Prostate gland (tissue), 2 donors: ENCODE measurements at regions not wholly inside any gene's neighbourhood (a gene's known extent, or its start where the extent isn't known, plus 50 kb on each side); places are given as distances from the start of the nearest gene placed in this dataset.
"Not testable (repeated sequence)": the region's sequence is repeated elsewhere in the genome, so short reads cannot be mapped to it uniquely, and the experiment has no call there.

ENCODE experiments used
- DNase-seq: peaks from one replicate; pipeline ENCODE4 v3.0.0-alpha.2; 2019; ENCODE audit warnings: low spot score
- H3K27ac ChIP-seq, 2 donors: fragments of 200-600 bp; sonication (generic); 2 replicates each; pipeline ENCODE4 v1.5.1; 2017 to 2019
- H3K27me3 ChIP-seq: fragments of 200-600 bp; sonication (generic); replicated peaks from 2 replicates; pipeline ENCODE4 v1.5.1; 2019; ENCODE audit not compliant: insufficient read depth
- H3K36me3 ChIP-seq, 2 donors: fragments of 200-600 bp; sonication (generic); 1 replicate in 1 of 2; 2 replicates in 1 of 2; pipeline versions ENCODE4 v1.5.1 to v1.8.1; 2017 to 2019
- H3K4me1 ChIP-seq: fragments of 200-600 bp; sonication (generic); replicated peaks from 2 replicates; pipeline ENCODE4 v1.5.1; 2019
- H3K4me3 ChIP-seq, 2 donors: fragments of 200-600 bp; sonication (generic); 2 replicates each; pipeline ENCODE4 v1.5.1; 2017 to 2019
- H3K9me3 ChIP-seq: fragments of 200-600 bp; sonication (generic); 2 replicates; pipeline ENCODE4 v1.5.1; 2017
- CTCF ChIP-seq, 4 experiments: fragments of 200-600 bp in 2 of 4; fragments of 450-650 bp in 2 of 4; sonication (generic) in 2 of 4; IDR thresholded peaks; 1 replicate in 3 of 4; 2 replicates in 1 of 4; pipeline ENCODE4 v1.5.1; 2016 to 2019; ENCODE audit warnings: antibody characterized with exemption in 4 of 4, mild to moderate bottlenecking in 2 of 4, moderate library complexity in 2 of 4
- POLR2A ChIP-seq: fragments of 450-650 bp; IDR thresholded peaks from one replicate; pipeline ENCODE4 v1.6.1; 2016; ENCODE audit warnings: antibody characterized with exemption, mild to moderate bottlenecking
- POLR2AphosphoS5 ChIP-seq: sonication (generic); formaldehyde crosslinking; IDR thresholded peaks from one replicate; pipeline ENCODE4 v1.6.1; 2017; ENCODE audit warnings: antibody characterized with exemption
- WGBS: methylation state at CpG from one replicate; pipeline ENCODE4 v1.1.5; 2018; 5-methylcytosine and 5-hydroxymethylcytosine counted together
- intact Hi-C: fragments of 100-400 bp; cut with DNase I; formaldehyde crosslinking; loops from one replicate; pipeline ENCODE4 v1.14.2; 2022

DNA sequence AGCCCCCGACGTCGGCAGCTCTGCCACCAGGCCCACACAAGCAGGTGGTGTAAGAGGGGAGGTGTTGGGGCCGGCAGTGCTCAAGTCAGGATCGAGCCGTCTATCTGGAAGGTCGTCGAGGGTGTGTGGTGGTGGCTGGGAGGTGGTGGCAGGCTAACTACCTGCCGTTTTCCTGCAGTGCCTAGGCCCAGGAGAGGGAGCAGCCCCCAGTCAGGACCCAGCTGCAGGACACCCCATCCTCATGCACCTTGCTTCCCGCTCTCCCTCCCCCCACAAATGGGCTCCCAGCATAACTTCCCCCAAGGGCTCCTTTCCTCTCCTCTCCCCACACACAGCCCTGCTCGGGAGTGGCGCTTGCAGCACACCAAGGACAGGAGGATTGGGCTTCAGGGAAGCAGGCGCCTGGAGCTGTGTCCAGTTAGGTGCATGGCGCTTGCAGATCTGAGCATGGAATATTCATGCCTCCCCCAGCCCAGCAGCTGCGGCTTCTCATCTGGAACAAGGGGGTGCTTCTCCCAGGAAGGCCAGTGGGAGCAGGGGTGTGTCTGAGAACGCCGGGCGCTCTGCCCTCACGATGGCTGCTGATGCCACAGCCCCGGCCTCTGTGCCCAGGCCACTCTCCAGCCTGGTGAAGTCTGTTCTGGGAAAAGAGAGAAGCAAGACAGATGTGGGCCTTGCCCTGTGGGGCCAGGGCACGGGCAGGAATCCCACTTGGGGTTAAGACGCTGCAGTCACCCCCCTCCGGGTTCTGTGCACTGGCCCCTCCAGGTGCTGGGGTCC lies 127.7 kb downstream of the IGLL1 start:
- H3K9me3 ChIP-seq, result no peaks in the 10 kb centered on the region
- no peak overlapping the region for H3K27ac ChIP-seq
- no peaks in the 10 kb centered on the region for H3K4me1 ChIP-seq
- H3K36me3 ChIP-seq, result no peaks in the 10 kb centered on the region
- H3K27me3 ChIP-seq, result no peaks in the 10 kb centered on the region
- DNase-seq, result no peak
- 77% methylated on average over 21 of the region's 23 CpGs for WGBS
- intact Hi-C loops, result no loop called here
- H3K4me3 ChIP-seq, result no peak overlapping the region
- TF ChIP-seq POLR2A, result no peak
- TF ChIP-seq POLR2AphosphoS5, result no peak
- no peak for TF ChIP-seq CTCF (IDR thresholded peaks at IDR 0.05)

DNA sequence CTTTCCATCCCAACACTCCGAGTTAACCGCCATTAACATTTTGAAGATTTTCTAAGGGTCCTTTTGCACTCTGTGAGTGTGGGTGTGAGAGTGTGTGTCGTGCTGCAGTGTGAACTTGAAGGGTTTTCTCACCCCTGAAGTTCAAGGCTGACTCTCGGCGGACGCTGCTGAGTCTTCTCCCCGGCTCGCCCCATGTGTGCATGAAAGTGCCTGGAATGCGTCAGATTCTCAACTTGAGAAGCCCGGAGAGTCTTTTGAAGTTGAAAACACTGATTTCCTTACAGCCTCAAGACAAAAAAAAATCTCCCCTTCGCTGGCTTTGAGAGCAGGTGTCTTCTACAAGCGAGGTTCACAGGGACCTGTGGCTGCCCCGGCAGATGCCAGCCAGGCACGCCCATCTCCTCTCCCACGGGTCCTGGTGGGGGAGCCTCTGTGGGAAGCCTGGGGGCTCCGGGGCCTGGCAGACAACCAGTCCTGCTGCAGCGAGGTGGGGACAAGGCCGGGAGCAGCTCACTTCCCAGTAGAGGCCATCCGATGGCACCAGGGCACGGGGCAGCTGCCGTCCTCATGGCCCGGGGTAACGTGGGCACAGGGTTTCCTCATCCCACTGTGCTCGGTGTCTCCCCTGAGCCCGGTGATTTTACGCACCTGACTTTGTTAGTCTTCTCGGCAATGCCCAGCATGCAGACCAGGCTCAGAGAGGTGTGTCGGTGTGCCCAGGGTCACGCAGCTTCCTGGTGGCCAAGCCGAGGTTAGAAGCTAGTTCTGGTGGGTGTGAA lies 128.4 kb downstream of the IGLL1 start:
- H3K27me3 ChIP-seq, H3K36me3 ChIP-seq, H3K4me3 ChIP-seq, DNase-seq, H3K27ac ChIP-seq, H3K4me1 ChIP-seq, intact Hi-C loops, H3K9me3 ChIP-seq: not testable (repeated sequence)
- 70% methylated on average over 30 of the region's 30 CpGs for WGBS

GRCh38 chr22:23450821-23451220 lies 129.3 kb downstream of the IGLL1 start:
- H3K27ac ChIP-seq, H3K4me3 ChIP-seq, H3K27me3 ChIP-seq, DNase-seq, H3K36me3 ChIP-seq, H3K4me1 ChIP-seq, intact Hi-C loops, H3K9me3 ChIP-seq: not testable (repeated sequence)
- WGBS, result 88% methylated on average over 10 of the region's 15 CpGs

DNA sequence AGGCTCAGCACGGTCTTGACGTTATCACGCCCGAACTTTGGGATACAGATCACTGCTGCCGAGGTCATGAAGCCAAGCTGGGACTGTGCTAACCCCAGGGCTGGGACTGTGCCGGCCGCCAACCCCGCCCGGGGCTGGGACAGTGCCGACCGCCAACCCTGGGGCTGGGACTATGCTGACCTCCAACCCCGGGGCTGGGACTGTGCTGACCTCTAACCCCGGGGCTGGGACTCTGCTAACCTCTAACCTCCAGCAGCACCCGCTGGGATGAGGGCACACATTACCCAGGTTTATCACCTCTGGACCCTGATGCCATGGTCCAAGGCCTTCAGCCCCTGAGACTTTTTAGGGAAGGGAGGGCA lies 129.7 kb downstream of the IGLL1 start:
- intact Hi-C loops, result no loop called here
- Histone ChIP-seq H3K9me3 (no peaks in the 10 kb centered on the region), H3K27me3 (no peaks in the 10 kb centered on the region), H3K4me3 (no peak overlapping the region), H3K27ac (no peak overlapping the region), H3K4me1 (no peaks in the 10 kb centered on the region), H3K36me3 (no peaks in the 10 kb centered on the region)
- no peak for DNase-seq
- 95% methylated on average over 14 of the region's 14 CpGs for WGBS
- TF ChIP-seq POLR2A (no peak), CTCF (IDR thresholded peaks at IDR 0.05) (no peak), POLR2AphosphoS5 (no peak)

DNA sequence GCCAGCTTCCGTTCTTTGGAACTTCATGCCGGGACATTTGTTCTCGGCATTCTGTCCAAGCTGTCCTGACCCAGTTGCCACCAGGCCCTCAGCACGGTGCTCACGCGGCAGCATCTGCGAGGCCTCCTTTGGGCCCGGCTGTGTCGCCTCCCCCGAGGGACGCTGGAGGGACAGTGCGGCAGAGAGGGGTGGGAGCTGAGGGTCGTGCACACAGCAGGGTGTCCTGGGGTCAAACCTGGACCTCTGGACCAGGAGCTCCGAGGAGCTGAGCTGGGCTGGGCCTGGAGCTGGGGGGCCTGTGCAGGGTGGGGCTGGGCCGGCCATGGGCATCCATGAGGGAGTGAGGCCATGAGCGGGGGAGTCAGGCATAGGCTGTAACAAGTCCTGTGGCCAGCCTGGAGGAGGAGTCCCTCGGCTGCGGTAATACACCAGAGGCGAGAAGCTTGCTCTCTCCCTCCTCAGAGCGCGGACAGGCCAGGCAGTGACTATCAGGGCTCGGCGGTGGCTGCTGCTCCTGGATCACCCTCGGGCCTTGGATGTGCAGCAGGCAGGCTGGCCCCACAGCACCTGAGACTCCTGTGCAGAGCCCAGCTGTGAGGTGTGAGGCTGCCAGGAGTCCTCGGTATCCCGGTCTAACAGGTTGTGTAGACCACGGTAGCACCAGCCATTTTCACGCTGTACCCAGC lies 130.2 kb downstream of the IGLL1 start:
- H3K36me3 ChIP-seq, H3K9me3 ChIP-seq, intact Hi-C loops, H3K4me1 ChIP-seq, H3K27ac ChIP-seq, H3K4me3 ChIP-seq, H3K27me3 ChIP-seq, DNase-seq: not testable (repeated sequence)
- 92% methylated on average over 27 of the region's 28 CpGs for WGBS

DNA sequence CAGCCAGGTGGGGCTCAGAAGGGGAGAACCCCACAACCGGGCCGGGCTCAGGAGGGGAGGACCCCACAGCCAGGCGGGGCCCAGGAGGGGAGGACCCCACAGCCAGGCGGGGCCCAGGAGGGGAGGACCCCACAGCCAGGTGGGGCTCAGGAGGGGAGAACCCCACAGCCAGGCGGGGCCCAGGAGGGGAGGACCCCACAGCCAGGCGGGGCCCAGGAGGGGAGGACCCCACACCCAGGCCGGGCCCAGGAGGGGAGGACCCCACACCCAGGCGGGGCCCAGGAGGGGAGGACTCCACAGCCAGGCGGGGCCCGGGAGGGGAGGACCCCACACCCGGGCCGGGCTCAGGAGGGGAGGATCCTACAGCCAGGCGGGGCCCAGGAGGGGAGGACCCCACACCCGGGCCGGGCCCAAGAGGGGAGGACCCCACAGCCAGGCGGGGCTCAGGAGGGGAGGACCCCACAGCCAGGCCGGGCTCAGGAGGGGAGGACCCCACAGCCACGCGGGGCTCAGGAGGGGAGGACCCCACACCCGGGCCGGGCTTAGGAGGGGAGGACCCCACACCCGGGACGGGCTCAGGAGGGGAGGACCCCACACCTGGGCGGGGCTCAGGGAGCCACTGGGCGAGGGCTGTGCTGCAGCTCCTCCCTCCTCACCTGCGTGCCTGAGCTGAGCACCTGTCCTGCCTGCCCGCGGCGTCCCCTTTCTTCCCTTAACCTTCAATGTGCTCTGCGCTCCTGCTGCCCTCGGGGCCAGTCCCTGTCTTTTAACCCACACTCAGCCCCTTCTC lies 131.4 kb downstream of the IGLL1 start:
- H3K9me3 ChIP-seq, DNase-seq, H3K27ac ChIP-seq, H3K4me1 ChIP-seq, H3K36me3 ChIP-seq, H3K27me3 ChIP-seq, intact Hi-C loops, H3K4me3 ChIP-seq: not testable (repeated sequence)
- WGBS, result 67% methylated on average over 30 of the region's 31 CpGs
